OCI-LY7 (cell line): ENCODE measurements at regions not wholly inside any gene's neighbourhood (a gene's known extent, or its start where the extent isn't known, plus 50 kb on each side); places are given as distances from the start of the nearest gene placed in this dataset.

ENCODE experiments used
- BruUV-seq: library from RNA; stranded (reverse); fragments of 400-500 nt; replicated peaks from 2 replicates; lab custom pipeline; 2021; lab: Mats Ljungman, UMichigan
- CTCF ChIA-PET: fragments of 300-600 bp; sonication (Branson Sonifier 250); formaldehyde crosslinking; loops from one replicate; lab custom pipeline; 2022; ENCODE audit warnings: antibody characterized with exemption; ENCODE audit not compliant: unreplicated experiment; lab: Charles Lee
- POLR2A ChIA-PET: fragments of 300-600 bp; sonication (Branson Sonifier 250); formaldehyde crosslinking; loops from one replicate; lab custom pipeline; 2022; ENCODE audit warnings: antibody characterized with exemption; lab: Charles Lee
- DNase-seq: peaks from one replicate; pipeline ENCODE4 v3.0.0-alpha.2; 2015; ENCODE audit warnings: low spot score
- H2AFZ ChIP-seq: fragments of 200-600 bp; sonication (generic), shearing (Covaris generic); 2 replicates; pipeline ENCODE4 v1.6.1; 2014; ENCODE audit warnings: mild to moderate bottlenecking, antibody characterized with exemption, low read length, moderate library complexity
- H3K27ac ChIP-seq: fragments of 200-600 bp; sonication (generic); 2 replicates; pipeline ENCODE4 v1.5.1; 2014; ENCODE audit warnings: mixed run types, low read depth, mild to moderate bottlenecking, moderate library complexity, low read length, inconsistent platforms; ENCODE audit not compliant: poor library complexity, severe bottlenecking
- H3K36me3 ChIP-seq: fragments of 200-600 bp; sonication (generic); 2 replicates; pipeline ENCODE4 v1.6.1; 2014; ENCODE audit warnings: mild to moderate bottlenecking, antibody characterized with exemption, low read length, moderate library complexity, mixed read lengths; ENCODE audit not compliant: insufficient read depth
- H3K4me1 ChIP-seq: fragments of 200-600 bp; sonication (generic); 2 replicates; pipeline ENCODE4 v1.5.1; 2014; ENCODE audit warnings: mild to moderate bottlenecking, low read length; ENCODE audit not compliant: insufficient read depth, poor library complexity, severe bottlenecking
- H3K4me2 ChIP-seq: fragments of 200-600 bp; sonication (generic); 2 replicates; pipeline ENCODE4 v1.6.1; 2014; ENCODE audit warnings: mild to moderate bottlenecking, low read length
- H3K4me3 ChIP-seq: fragments of 200-600 bp; sonication (generic); 2 replicates; pipeline ENCODE4 v1.5.1; 2014; ENCODE audit warnings: mild to moderate bottlenecking, low read depth, low read length; ENCODE audit not compliant: poor library complexity, severe bottlenecking
- H3K79me2 ChIP-seq: fragments of 200-600 bp; sonication (generic); 2 replicates; pipeline ENCODE4 v1.6.1; 2016; ENCODE audit warnings: low read depth, mild to moderate bottlenecking, low read length, moderate library complexity, mixed read lengths; ENCODE audit not compliant: insufficient read depth
- H3K9me2 ChIP-seq: fragments of 200-600 bp; sonication (generic); 2 replicates; pipeline ENCODE4 v1.6.1; 2016; ENCODE audit warnings: mild to moderate bottlenecking, low read length, mixed read lengths; ENCODE audit not compliant: insufficient read depth
- H3K9me3 ChIP-seq: fragments of 200-600 bp; sonication (generic); 2 replicates; pipeline ENCODE4 v1.6.1; 2014; ENCODE audit warnings: mild to moderate bottlenecking, mixed run types, low read length, mixed read lengths
- H4K20me1 ChIP-seq: fragments of 200-600 bp; sonication (generic); 2 replicates; pipeline ENCODE4 v1.6.1; 2014; ENCODE audit warnings: mild to moderate bottlenecking, antibody characterized with exemption, low read length, moderate library complexity, mixed read lengths; ENCODE audit not compliant: insufficient read depth
- CTCF ChIP-seq: fragments of 200-600 bp; sonication (generic); conservative IDR thresholded peaks from 2 replicates; pipeline ENCODE4 v1.5.1; 2014; ENCODE audit warnings: mild to moderate bottlenecking, antibody characterized with exemption, low read length, moderate library complexity, mixed read lengths
- EZH2phosphoT487 ChIP-seq: fragments of 200-600 bp; sonication (generic); IDR thresholded peaks from 2 replicates; pipeline ENCODE4 v1.6.1; 2018; ENCODE audit warnings: low read depth, borderline replicate concordance, mild to moderate bottlenecking, mixed run types, antibody characterized with exemption, low read length, moderate library complexity, mixed read lengths
- intact Hi-C: fragments of 100-400 bp; cut with micrococcal nuclease; formaldehyde crosslinking; loops from one replicate; pipeline ENCODE4 v1.10.0; 2022; ENCODE audit not compliant: unreplicated experiment

- Histone ChIP-seq H3K27ac (no peak overlapping the region), H3K4me3 (no peak overlapping the region), H4K20me1 (no peaks in the 10 kb centered on the region), H3K9me3 (no peaks in the 10 kb centered on the region), H3K9me2 (no peaks in the 10 kb centered on the region), H3K4me2 (no peak overlapping the region), H3K36me3 (no peaks in the 10 kb centered on the region), H2AFZ (no peak overlapping the region), H3K4me1 (no peaks in the 10 kb centered on the region), H3K79me2 (no peaks in the 10 kb centered on the region)
- ChIA-PET CTCF (no interaction called here), POLR2A (no interaction called here)
- no TSS peak for BruUV-seq
- TF ChIP-seq CTCF (no peak), EZH2phosphoT487 (no peak)
- no peak for DNase-seq
- intact Hi-C loops, result no loop called here
Measured at GRCh38 chr14:97361181-97361580, 564.0 kb downstream of the VRK1 start.

- CTCF ChIA-PET, result no interaction called here
- Histone ChIP-seq H3K79me2 (no peaks in the 10 kb centered on the region), H3K9me2 (no peaks in the 10 kb centered on the region), H3K9me3 (no peaks in the 10 kb centered on the region), H3K4me1 (no peaks in the 10 kb centered on the region), H3K27ac (no peak overlapping the region), H3K4me3 (no peak overlapping the region), H2AFZ (no peak overlapping the region), H4K20me1 (no peaks in the 10 kb centered on the region), H3K36me3 (no peaks in the 10 kb centered on the region), H3K4me2 (no peak overlapping the region)
- no peak for DNase-seq
- intact Hi-C loops, result no loop called here
- BruUV-seq, result no TSS peak
- POLR2A ChIA-PET, result no interaction called here
- no peak for TF ChIP-seq CTCF
- no peak for TF ChIP-seq EZH2phosphoT487
Measured at GRCh38 chr14:97361958-97362357, 564.8 kb downstream of the VRK1 start.

GRCh38 chr14:97366400-97366799 lies 569.2 kb downstream of the VRK1 start:
- no peak for DNase-seq
- POLR2A ChIA-PET, result no interaction called here
- H3K9me3 ChIP-seq, result no peaks in the 10 kb centered on the region
- no TSS peak for BruUV-seq
- H3K4me1 ChIP-seq, result no peaks in the 10 kb centered on the region
- CTCF ChIA-PET, result no interaction called here
- H3K36me3 ChIP-seq, result no peaks in the 10 kb centered on the region
- no peak overlapping the region for H2AFZ ChIP-seq
- no peaks in the 10 kb centered on the region for H3K9me2 ChIP-seq
- H4K20me1 ChIP-seq, result no peaks in the 10 kb centered on the region
- H3K4me2 ChIP-seq, result no peak overlapping the region
- TF ChIP-seq EZH2phosphoT487 (no peak), CTCF (no peak)
- no peaks in the 10 kb centered on the region for H3K79me2 ChIP-seq
- intact Hi-C loops, result no loop called here
- H3K4me3 ChIP-seq, result no peak overlapping the region
- no peak overlapping the region for H3K27ac ChIP-seq
